BE2C (cell line): ENCODE measurements at regions not wholly inside any gene's neighbourhood (a gene's known extent, or its start where the extent isn't known, plus 50 kb on each side); places are given as distances from the start of the nearest gene placed in this dataset.
"Not testable (repeated sequence)": the region's sequence is repeated elsewhere in the genome, so short reads cannot be mapped to it uniquely, and the experiment has no call there.

ENCODE experiments used
- DNase-seq: peaks from one replicate; pipeline ENCODE4 v3.0.0-alpha.2; 2020
- H3K27me3 ChIP-seq: fragments of 250-450 bp; sonication (Bioruptor Pico); 2 replicates; pipeline ENCODE4 v1.5.1; 2020; ENCODE audit warnings: mild to moderate bottlenecking
- H3K36me3 ChIP-seq: fragments of 250-450 bp; sonication (Bioruptor Pico); 2 replicates; pipeline ENCODE4 v1.5.1; 2020; ENCODE audit warnings: mild to moderate bottlenecking
- H3K4me1 ChIP-seq: fragments of 250-450 bp; sonication (Bioruptor Pico); 2 replicates; pipeline ENCODE4 v1.5.1; 2020
- H3K4me3 ChIP-seq: 2 replicates; pipeline ENCODE4 v1.5.1; 2011; ENCODE audit warnings: low read depth, low read length
- H3K9me3 ChIP-seq: fragments of 250-450 bp; sonication (Bioruptor Pico); 2 replicates; pipeline ENCODE4 v1.5.1; 2020
- CTCF ChIP-seq: IDR thresholded peaks from 2 replicates; pipeline ENCODE4 v1.5.1; 2012; ENCODE audit warnings: mild to moderate bottlenecking, low read depth, low read length

DNA sequence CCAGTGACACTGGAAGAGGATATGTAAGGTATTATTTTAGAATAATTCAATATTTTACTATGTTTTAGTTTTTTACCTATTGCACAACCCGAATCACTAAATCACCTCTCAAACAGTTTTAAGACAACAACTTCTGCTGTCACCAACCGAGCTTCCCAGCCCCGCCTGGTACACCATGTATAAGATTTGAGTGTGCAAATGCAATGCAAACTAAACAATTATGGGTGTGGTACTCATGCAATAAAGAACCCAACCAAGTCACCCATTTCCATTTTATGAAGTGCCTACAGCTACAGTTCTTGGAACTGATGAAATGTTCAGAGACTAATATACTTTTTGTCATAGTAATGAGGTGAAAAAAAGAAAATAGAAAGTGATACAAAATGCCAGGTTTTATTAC is 256.2 kb downstream of the TAFA4 start:
- H3K4me1 ChIP-seq = no peaks in the 10 kb centered on the region
- no peaks in the 10 kb centered on the region for H3K9me3 ChIP-seq
- no peak for DNase-seq
- no peak overlapping the region for H3K4me3 ChIP-seq
- H3K36me3 ChIP-seq = no peaks in the 10 kb centered on the region
- peaks cover 6% of the 10 kb centered on the region for H3K27me3 ChIP-seq
- no peak for TF ChIP-seq CTCF

DNA sequence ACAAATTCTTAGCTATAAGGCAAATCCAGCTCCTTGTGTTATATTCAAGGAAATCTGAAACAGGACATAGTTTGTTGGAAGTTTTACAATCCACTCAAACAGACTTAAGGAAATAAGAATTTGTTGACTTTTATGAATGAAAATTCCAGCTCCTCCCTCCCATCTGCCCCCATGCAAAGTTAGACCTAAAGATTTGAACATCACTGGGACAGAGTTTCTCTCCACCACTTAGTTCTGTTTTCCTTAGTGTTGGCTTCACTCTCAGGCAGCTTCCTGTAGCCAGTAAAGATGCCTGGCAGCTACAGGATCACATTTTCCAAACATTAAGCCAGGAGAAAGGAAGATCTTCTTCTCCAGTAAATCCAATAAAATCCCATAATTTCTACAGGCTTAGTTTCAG is 265.0 kb downstream of the TAFA4 start:
- H3K4me3 ChIP-seq = no peak overlapping the region
- H3K4me1 ChIP-seq = no peaks in the 10 kb centered on the region

DNA sequence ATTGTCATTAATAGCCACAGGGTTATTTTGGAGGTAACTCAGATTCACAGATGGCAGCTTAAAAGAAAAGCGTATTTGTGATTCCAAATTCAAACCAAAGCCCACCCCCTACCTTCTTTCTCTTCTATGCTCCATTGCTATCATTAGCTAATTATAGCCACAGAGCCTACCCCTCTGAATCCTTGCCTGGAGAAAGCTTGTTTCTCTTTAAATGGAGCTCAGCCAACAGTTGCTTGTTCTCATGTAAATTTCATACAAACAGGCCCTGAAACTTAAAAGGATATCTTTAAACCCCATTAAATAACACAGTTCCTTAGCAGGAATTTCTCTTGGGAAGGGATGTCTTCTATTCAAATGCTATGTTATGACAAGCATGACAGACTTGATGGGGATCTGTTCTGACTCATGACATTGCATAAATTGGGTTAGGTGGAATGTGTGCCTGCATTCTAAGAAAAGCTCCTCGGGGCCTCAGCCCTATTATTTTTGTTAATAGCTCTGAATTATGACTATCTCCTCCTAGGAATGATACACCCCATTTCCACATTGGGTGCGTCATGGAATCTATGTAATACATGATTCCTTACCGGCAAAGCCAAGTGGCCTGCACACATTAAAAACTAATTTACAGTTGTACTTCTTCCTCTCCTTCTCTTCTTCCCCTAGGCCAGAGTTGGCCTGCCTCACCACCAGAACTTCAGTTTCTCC is 265.8 kb downstream of the TAFA4 start:
- no peaks in the 10 kb centered on the region for H3K4me1 ChIP-seq
- H3K9me3 ChIP-seq = no peaks in the 10 kb centered on the region; the same call in 1 of the 2 replicates
- H3K4me3 ChIP-seq = no peak overlapping the region
- H3K36me3 ChIP-seq = no peaks in the 10 kb centered on the region
- no peak for TF ChIP-seq CTCF
- no peak for DNase-seq
- H3K27me3 ChIP-seq = 0 out of 2 replicates have a peak, but pooled peaks cover 3% of the 10 kb centered on the region

More for the DNA sequence above, 265.0 kb downstream of the TAFA4 start:
- Histone ChIP-seq H3K9me3 (no peaks in the 10 kb centered on the region; the same call in 1 of the 2 replicates), H3K36me3 (no peaks in the 10 kb centered on the region), H3K27me3 (0 out of 2 replicates have a peak, but pooled peaks cover 3% of the 10 kb centered on the region)
- DNase-seq = no peak
- no peak for TF ChIP-seq CTCF

DNA sequence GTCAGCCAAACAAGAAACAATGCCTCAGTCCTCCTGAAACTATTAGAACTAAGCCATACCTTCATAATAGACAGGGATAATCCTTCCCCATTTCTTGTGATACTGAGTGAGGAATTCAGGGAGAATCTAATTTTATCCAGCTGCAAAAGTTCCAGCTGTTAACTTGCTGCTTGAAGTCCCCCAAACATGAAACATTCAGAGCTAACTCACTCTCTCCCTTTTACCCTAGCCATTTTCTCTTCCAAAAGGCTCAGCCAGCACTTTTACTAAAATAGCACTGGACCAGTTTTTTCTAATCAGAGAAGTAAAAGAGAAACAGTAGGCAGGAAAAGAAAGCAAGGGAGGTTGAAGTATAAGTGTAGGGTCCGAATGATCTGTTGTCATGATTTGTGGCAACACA is 268.1 kb downstream of the TAFA4 start:
- TF ChIP-seq CTCF = no peak
- no peaks in the 10 kb centered on the region for H3K36me3 ChIP-seq
- H3K4me3 ChIP-seq = no peak overlapping the region
- no peaks in the 10 kb centered on the region for H3K4me1 ChIP-seq
- DNase-seq = no peak
- 0 out of 2 replicates have a peak, but pooled peaks cover 3% of the 10 kb centered on the region for H3K27me3 ChIP-seq
- H3K9me3 ChIP-seq = no peaks in the 10 kb centered on the region; the same call in 1 of the 2 replicates

GRCh38 chr3:68662176-68662575 is 270.2 kb downstream of the TAFA4 start:
- H3K4me1 ChIP-seq = no peaks in the 10 kb centered on the region
- DNase-seq = no peak
- H3K27me3 ChIP-seq = no peaks in the 10 kb centered on the region
- no peaks in the 10 kb centered on the region for H3K36me3 ChIP-seq
- H3K9me3 ChIP-seq = no peaks in the 10 kb centered on the region; the same call in 1 of the 2 replicates
- H3K4me3 ChIP-seq = no peak overlapping the region
- TF ChIP-seq CTCF = no peak

GRCh38 chr3:68650657-68651056 is 281.7 kb downstream of the TAFA4 start:
- H3K4me1 ChIP-seq, DNase-seq, H3K9me3 ChIP-seq, H3K27me3 ChIP-seq, H3K36me3 ChIP-seq, H3K4me3 ChIP-seq: not testable (repeated sequence)

- Histone ChIP-seq H3K27me3 (no peaks in the 10 kb centered on the region), H3K9me3 (no peaks in the 10 kb centered on the region), H3K4me1 (no peaks in the 10 kb centered on the region), H3K36me3 (no peaks in the 10 kb centered on the region), H3K4me3 (no peak overlapping the region)
- no peak for DNase-seq
- TF ChIP-seq CTCF = no peak
Measured at GRCh38 chr3:68648494-68648893, 283.9 kb downstream of the TAFA4 start.
